HG02623 (cell line): ENCODE measurements at regions not wholly inside any gene's neighbourhood (a gene's known extent, or its start where the extent isn't known, plus 50 kb on each side); places are given as distances from the start of the nearest gene placed in this dataset.

ENCODE experiments used
- ATAC-seq: cut with Tn5 transposase; IDR thresholded peaks from one replicate; pipeline ENCODE4 v1.9.1; 2021; ENCODE audit warnings: moderate library complexity; ENCODE audit not compliant: unreplicated experiment

- ATAC-seq: no peak
Measured at GRCh38 chr2:226680719-226681118, 118.9 kb downstream of the IRS1 start.

- ATAC-seq: no peak
Measured at GRCh38 chr2:226679389-226680065, 120.1 kb downstream of the IRS1 start.

- ATAC-seq: no peak
Measured at GRCh38 chr2:226678422-226678821, 121.2 kb downstream of the IRS1 start.

- ATAC-seq: no peak
Measured at GRCh38 chr2:226677080-226677479, 122.5 kb downstream of the IRS1 start.

GRCh38 chr2:226676618-226677017 is 123.0 kb downstream of the IRS1 start:
- no peak for ATAC-seq

GRCh38 chr2:226674123-226674522 is 125.5 kb downstream of the IRS1 start:
- ATAC-seq: no peak

- ATAC-seq: no peak
Measured at GRCh38 chr2:226673314-226673723, 126.3 kb downstream of the IRS1 start.

GRCh38 chr2:226671141-226671676 is 128.4 kb downstream of the IRS1 start:
- ATAC-seq: no peak

- ATAC-seq: peak; percentile 65
Measured at GRCh38 chr2:226669905-226670304, 129.7 kb downstream of the IRS1 start.

GRCh38 chr2:226669249-226669648 is 130.4 kb downstream of the IRS1 start:
- no peak for ATAC-seq

- no peak for ATAC-seq
Measured at GRCh38 chr2:226667736-226668135, 131.9 kb downstream of the IRS1 start.

GRCh38 chr2:226665306-226665831 is 134.3 kb downstream of the IRS1 start:
- no peak for ATAC-seq

- ATAC-seq: no peak
Measured at GRCh38 chr2:226664661-226665060, 135.0 kb downstream of the IRS1 start.

- no peak for ATAC-seq
Measured at GRCh38 chr2:226664140-226664539, 135.5 kb downstream of the IRS1 start.

GRCh38 chr2:226661789-226662545 is 137.7 kb downstream of the IRS1 start:
- no peak for ATAC-seq

GRCh38 chr2:226660526-226660925 is 139.1 kb downstream of the IRS1 start:
- ATAC-seq: no peak

- no peak for ATAC-seq
Measured at GRCh38 chr2:226660124-226660523, 139.5 kb downstream of the IRS1 start.

- ATAC-seq: no peak
Measured at GRCh38 chr2:226659410-226659809, 140.2 kb downstream of the IRS1 start.

GRCh38 chr2:226658555-226658954 is 141.1 kb downstream of the IRS1 start:
- no peak for ATAC-seq

GRCh38 chr2:226657340-226658053 is 142.1 kb downstream of the IRS1 start:
- no peak for ATAC-seq

- no peak for ATAC-seq
Measured at GRCh38 chr2:226656367-226656766, 143.3 kb downstream of the IRS1 start.
